ENCODE measurements at regions not wholly inside any gene's neighbourhood (a gene's known extent, or its start where the extent isn't known, plus 50 kb on each side); places are given as distances from the start of the nearest gene placed in this dataset.

DNA sequence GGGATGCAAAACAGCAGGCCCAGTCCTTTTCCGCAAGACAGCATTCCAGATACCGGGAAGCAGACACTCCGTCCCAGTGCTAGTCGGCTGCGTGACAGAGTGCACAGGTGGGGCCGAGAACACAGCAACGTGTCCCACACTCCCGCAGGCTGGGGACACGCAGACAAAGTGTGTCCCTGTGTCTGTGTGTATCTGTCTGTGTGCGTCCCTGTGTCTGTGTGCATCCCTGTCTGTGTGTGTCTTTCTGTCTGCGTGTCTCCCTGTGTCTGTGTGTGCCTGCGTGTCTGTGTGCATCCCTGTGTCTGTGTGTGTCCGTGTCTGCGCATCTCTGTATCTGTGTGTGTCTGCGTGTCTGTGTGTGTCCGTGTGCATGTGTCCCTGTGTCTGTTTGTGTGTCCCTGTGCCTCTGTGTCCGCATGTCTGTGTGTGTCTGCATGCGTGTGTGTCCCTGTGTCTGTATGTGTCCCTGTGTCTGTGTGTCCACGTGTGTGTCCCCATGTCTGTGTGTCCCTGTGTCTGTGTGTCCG, 137.0 kb downstream of the MRPL36 start:
- TF ChIP-seq, protein P1, sequence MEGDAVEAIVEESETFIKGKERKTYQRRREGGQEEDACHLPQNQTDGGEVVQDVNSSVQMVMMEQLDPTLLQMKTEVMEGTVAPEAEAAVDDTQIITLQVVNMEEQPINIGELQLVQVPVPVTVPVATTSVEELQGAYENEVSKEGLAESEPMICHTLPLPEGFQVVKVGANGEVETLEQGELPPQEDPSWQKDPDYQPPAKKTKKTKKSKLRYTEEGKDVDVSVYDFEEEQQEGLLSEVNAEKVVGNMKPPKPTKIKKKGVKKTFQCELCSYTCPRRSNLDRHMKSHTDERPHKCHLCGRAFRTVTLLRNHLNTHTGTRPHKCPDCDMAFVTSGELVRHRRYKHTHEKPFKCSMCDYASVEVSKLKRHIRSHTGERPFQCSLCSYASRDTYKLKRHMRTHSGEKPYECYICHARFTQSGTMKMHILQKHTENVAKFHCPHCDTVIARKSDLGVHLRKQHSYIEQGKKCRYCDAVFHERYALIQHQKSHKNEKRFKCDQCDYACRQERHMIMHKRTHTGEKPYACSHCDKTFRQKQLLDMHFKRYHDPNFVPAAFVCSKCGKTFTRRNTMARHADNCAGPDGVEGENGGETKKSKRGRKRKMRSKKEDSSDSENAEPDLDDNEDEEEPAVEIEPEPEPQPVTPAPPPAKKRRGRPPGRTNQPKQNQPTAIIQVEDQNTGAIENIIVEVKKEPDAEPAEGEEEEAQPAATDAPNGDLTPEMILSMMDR (IDR thresholded peaks at IDR 0.05 in 2 of 3, conservative IDR thresholded peaks at IDR 0.05 in 1 of 3; ENCODE audit: borderline replicate concordance in 1 of 3, insufficient read depth in 1 of 3, low read depth in 2 of 3, low read length in 2 of 3) = no peak
- no peak for TF ChIP-seq RAD21 (IDR thresholded peaks at IDR 0.05; ENCODE audit: low read depth)
- no peak for TF ChIP-seq POLR2A (IDR thresholded peaks at IDR 0.05; ENCODE audit: borderline replicate concordance, extremely low read depth, insufficient read depth, insufficient read length)
- TF ChIP-seq POLR2AphosphoS5 (IDR thresholded peaks at IDR 0.05; ENCODE audit: low read depth, low read length) = no peak
